Transverse colon (tissue), 4 donors: ENCODE measurements at regions not wholly inside any gene's neighbourhood (a gene's known extent, or its start where the extent isn't known, plus 50 kb on each side); places are given as distances from the start of the nearest gene placed in this dataset.

Experiments used
- CTCF ChIP-seq, 5 experiments: fragments of 200-600 bp in 3 of 5; fragments of 450-650 bp in 2 of 5; sonication (generic) in 3 of 5; IDR thresholded peaks; 1 replicate in 2 of 5; 2 replicates in 3 of 5; pipeline ENCODE4 v1.5.1; 2016 to 2017; ENCODE audit warnings: antibody characterized with exemption in 5 of 5, inconsistent platforms in 3 of 5, mild to moderate bottlenecking in 2 of 5, moderate library complexity in 1 of 5
- POLR2A ChIP-seq: fragments of 450-650 bp; IDR thresholded peaks from one replicate; pipeline ENCODE4 v1.6.1; 2016; ENCODE audit warnings: antibody characterized with exemption, mild to moderate bottlenecking, moderate library complexity
- POLR2AphosphoS5 ChIP-seq, 3 donors: sonication (generic); formaldehyde crosslinking; IDR thresholded peaks; one replicate each; pipeline ENCODE4 v1.6.1; 2016; ENCODE audit warnings: antibody characterized with exemption in 3 of 3

DNA sequence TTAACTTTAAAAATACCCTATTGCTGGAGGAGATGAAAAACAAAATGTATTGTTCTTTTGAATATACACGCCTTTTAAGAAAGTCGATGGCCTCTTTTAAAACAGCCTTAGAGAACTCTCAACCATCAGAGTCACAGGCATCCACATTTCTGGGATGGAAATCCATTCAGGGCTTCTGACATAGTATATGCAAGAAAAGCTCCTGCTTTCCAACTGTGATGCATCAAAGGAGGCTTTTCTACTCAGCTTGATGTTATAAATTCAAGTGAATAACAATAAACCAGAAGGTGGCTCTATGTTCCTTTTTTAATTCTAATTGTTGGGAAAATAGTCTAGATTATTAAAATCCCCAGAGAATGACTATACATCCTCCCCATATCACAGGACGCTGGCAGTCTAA lies 398.8 kb upstream of the CXADR start:
- TF ChIP-seq CTCF (IDR thresholded peaks at IDR 0.05) (no peak), POLR2AphosphoS5 (IDR thresholded peaks at IDR 0.05) (no peak), POLR2A (no peak)
